A673 (cell line): ENCODE measurements at regions not wholly inside any gene's neighbourhood (a gene's known extent, or its start where the extent isn't known, plus 50 kb on each side); places are given as distances from the start of the nearest gene placed in this dataset.

Experiments used
- CTCF ChIP-seq: fragments of 300-800, 200-600 bp; sonication (generic); conservative IDR thresholded peaks from 2 replicates; pipeline ENCODE4 v1.5.1; 2017; ENCODE audit warnings: low read depth, mild to moderate bottlenecking, antibody characterized with exemption, low read length, moderate library complexity, mixed read lengths
- EZH2 ChIP-seq: fragments of 200-600 bp; sonication (generic); IDR thresholded peaks from 2 replicates; pipeline ENCODE4 v1.6.1; 2017; ENCODE audit warnings: borderline replicate concordance, low read depth, mild to moderate bottlenecking, mixed read lengths, antibody characterized with exemption, low read length; ENCODE audit not compliant: poor library complexity, severe bottlenecking

GRCh38 chr7:86485827-86486226 is 157.9 kb upstream of the GRM3 start:
- TF ChIP-seq CTCF, result no peak
- TF ChIP-seq EZH2, result no peak
